HG02840 (cell line): ENCODE measurements at regions not wholly inside any gene's neighbourhood (a gene's known extent, or its start where the extent isn't known, plus 50 kb on each side); places are given as distances from the start of the nearest gene placed in this dataset.
"Not testable (repeated sequence)": the region's sequence is repeated elsewhere in the genome, so short reads cannot be mapped to it uniquely, and the experiment has no call there.

Source experiments
- ATAC-seq: cut with Tn5 transposase; IDR thresholded peaks from one replicate; pipeline ENCODE4 v1.9.1; 2021; ENCODE audit warnings: mild to moderate bottlenecking, moderate library complexity, moderate number of reproducible peaks; ENCODE audit not compliant: unreplicated experiment, low FRiP score

DNA sequence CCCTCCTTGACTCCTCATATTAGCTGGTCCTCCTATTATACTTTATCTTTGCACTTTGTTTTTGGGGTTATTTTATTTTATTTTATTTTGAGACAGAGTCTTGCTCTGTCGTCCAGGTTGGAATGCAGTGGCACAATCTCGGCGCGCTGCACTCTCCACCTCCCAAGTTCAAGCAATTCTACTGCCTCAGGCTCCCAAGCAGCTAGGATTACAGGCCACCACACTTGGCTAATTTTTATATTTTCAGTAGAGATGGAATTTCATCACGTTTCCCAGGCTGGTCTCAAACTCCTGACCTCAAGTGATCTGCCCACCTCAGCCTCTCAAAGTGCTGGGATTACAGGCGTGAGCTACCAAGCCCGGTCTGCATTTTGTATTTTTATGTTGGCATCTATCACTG lies 126.7 kb downstream of the FOXB1 start:
- no peak for ATAC-seq

- no peak for ATAC-seq
Measured at GRCh38 chr15:60134609-60135008, 130.5 kb downstream of the FOXB1 start.

- no peak for ATAC-seq
Measured at GRCh38 chr15:60135961-60136360, 131.8 kb downstream of the FOXB1 start.

GRCh38 chr15:60137711-60138396 lies 133.7 kb downstream of the FOXB1 start:
- ATAC-seq = no peak

DNA sequence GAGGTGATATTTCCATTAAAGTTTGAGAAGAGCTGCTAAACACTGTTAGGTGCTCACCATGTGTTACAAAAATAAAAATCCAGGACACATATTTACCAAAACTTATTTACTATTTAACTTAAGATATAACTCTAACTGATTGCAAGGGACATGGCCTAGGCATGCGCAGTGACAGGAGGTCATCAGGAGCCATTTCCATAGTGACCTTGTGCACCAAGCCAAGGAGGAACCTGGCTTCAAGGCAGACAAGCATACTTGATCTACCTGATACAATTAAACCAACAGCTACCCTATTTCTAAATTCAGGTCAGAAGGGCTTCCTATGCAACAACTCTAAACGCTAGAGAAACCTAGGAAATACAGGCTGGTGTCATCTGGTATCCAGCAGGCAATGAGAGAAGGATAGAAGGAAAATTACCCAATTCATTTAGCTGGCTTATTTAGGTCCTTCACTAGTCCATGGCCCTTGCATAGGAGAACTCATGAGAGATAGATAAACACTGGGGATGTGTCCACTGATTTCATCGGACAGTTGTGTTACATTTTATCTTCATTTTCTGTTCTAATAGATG lies 134.4 kb downstream of the FOXB1 start:
- no peak for ATAC-seq

- no peak for ATAC-seq
Measured at GRCh38 chr15:60152386-60152785, 148.3 kb downstream of the FOXB1 start.

GRCh38 chr15:60154764-60155325 lies 150.7 kb downstream of the FOXB1 start:
- no peak for ATAC-seq

DNA sequence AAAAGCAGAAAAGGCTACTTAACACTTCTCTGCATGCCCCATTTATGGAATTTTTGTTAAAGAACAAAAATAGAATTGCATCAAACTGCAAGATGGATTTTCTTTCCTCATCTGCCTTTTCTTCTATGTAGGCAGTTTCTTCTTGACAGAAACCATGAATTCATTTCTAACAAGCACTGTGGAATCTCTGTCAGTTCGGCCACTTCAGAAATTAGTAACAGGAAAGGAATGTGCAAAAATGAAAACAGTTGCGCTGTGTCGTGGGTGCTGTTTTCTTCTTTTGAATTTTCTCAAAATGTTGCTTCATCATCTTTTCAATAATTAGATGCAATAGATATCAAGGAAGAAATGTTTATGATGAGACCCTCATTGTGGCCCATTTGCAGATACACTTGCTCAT lies 151.6 kb downstream of the FOXB1 start:
- no peak for ATAC-seq

DNA sequence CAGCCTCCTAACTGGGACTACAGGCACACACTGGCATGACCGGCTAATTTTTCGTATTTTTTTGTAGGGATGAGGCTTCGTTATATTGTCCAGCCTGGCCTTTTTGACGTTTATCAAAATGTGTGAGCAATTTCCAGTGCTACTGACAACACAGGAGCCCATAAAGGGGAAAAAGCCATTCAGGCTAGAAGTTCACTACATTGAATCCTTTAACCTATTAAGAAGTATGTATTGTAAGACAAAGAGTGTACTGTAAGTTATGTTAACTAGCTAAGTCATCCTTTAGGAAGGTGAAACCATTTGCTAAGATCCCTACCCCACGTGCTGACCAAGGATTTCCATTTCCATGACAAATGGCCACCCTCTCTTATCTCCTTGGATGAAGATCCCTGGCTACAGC lies 156.8 kb downstream of the FOXB1 start:
- ATAC-seq = no peak

GRCh38 chr15:60161704-60162103 lies 157.6 kb downstream of the FOXB1 start:
- ATAC-seq = no peak

GRCh38 chr15:60162251-60162967 lies 158.3 kb downstream of the FOXB1 start:
- ATAC-seq = no peak

DNA sequence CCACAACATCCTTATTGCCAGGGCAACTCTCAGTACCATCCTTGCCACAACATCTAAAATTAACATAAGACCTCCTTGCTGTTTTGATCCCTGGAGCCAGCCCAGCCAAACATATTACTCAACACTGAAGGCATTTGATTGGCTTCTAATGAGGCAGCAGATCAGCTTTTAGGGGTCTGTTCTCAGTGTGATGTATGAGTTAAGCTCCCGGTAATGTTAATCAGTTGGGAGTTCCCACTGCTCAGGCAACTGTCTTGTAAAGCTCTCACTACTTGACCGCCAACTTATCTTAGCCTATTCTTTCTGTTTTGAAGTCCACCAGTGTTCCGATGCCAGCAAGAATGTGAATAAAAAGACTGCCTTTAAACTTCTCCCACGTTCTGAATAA lies 158.9 kb downstream of the FOXB1 start:
- ATAC-seq = no peak

- ATAC-seq = no peak
Measured at GRCh38 chr15:60165111-60165510, 161.0 kb downstream of the FOXB1 start.

GRCh38 chr15:60172143-60172542 lies 168.0 kb downstream of the FOXB1 start:
- ATAC-seq = no peak

DNA sequence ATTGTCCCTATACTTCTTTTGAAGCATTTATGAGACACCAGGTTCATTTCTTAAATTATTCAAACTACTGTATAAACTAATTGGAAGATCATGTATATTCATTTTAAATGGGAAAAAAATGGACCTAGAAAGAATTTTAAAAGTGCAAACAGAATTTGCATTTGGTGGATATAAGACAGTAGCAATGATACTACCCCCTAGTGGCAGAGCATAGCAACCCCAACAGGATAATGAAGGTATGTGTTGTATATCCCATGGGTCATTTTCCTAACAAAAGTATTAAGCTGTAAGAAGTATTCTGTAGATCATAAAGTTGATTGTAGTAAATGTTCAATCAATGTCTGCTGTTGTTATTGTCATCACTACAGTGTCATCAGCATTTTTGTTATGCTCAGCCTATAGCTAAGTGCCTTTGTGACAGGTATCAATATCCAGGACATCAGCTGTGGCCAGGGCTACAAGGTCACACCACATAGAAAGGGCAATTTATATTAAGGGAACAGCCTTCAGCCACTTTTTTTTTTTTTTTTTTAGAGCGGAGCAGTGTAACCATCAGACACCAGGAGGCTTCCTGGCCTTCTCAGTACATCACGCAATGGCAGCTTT lies 175.8 kb downstream of the FOXB1 start:
- ATAC-seq = no peak

DNA sequence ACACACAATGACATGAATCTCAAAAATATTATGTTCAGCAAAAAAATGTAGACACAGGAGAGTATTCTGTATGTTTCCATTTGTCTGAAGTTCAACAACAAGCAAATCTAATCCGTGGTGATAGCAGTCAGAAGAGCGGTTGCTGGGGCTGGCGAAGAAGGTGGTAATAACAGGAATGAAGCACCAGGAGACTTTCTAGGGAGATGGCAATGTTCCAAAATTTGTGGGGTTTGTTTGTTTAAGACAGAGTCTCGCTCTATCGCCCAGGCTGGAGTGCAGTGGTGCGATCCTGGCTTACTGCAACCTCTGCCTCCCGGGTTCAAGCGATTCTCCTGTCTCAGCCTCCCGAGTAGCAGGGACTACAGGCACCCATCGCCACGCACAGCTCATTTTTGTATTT lies 177.8 kb downstream of the FOXB1 start:
- ATAC-seq = not testable (repeated sequence)

DNA sequence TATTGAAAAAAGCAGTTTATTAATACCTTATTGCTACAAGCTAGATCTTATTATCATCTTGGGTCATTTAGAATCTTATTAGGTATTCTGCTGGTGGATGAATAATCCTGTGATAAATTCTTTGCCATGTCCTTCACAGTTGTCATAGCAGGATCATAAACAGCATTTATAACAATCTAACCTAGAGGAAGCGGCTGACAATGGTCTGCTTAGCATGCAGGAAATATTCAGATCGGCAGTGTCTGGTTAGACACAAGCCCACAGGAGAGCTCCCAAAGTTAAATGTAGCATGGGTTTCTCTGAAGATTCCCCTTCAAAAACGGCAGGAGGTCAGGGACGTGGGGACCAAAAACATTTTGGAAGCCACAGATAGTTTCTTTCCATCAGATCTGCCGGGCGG lies 179.3 kb downstream of the FOXB1 start:
- ATAC-seq = no peak

DNA sequence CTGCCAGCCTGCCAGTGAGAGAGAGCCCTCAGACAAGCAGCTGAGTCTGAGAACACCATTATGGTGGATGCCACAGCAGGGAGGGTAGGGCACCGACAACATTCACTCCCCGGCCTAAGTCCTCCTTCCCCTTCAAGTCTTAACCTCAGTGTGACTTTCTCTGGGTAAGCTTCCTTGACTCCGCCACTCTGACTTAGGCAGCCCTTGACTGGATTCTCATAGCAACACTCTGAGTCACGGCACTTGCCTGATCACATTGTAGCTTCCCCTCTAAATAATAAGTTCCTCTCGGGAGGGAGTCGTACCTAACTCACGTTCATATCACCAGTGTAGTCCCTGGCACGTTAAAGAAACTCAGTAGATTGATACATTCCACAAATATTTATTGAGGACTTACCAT lies 180.5 kb downstream of the FOXB1 start:
- no peak for ATAC-seq

DNA sequence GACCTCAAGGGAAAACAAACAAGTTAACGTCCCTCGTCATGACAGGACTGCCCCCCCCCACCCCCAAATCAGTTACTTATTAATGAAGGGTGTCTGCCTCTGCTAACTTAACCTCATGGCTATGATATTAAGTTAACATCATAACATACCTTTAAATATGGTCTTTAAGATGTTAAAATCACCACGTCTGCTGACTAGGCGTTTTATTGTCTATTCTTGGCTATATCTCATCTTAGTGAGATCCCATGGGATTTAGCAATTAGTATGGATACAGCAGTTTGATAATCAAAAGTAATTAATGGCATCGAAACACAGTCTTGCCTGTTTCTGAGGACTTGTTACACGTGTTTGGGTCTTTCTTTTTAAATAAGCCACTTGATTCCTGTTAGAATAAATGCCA lies 186.9 kb downstream of the FOXB1 start:
- no peak for ATAC-seq

DNA sequence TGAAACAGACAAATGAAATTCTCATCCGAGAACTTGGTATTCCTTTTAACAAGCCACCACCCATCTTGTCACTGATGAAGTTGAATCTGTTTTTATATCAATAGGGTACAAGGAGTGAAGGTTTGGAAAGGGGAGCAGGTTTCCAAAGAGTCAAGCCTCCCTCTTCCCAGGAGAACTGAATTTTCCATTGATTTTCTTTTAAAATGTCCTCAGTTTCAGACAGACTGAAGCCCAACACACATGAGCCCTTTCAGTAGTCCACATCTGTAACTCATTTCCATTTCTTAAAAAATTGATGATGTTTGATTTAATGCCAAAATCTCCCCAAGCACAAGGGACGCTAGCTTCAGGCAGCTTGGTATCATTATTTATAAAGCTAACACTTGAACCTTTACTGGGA lies 187.7 kb downstream of the FOXB1 start:
- no peak for ATAC-seq

DNA sequence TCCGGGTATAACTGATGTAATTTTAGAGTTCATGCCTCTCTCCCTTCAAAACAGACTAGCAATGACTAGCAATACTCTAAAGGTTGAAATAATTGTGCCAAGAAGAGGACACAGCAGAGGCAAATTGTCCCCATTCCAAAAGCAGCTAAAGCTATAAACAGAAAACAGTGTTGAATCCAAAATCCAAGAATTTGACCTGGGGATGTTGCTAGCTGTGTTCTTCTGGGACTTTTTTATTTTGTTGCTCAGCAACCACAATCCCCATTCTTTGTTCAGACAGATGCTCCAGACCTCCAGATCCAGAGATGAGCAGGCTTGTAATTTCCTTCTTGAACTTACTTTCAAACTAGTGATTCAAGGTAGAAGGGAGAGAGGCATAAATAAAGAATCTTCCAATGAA lies 191.5 kb downstream of the FOXB1 start:
- ATAC-seq = no peak
